ENCODE measurements at regions not wholly inside any gene's neighbourhood (a gene's known extent, or its start where the extent isn't known, plus 50 kb on each side); places are given as distances from the start of the nearest gene placed in this dataset.

DNA sequence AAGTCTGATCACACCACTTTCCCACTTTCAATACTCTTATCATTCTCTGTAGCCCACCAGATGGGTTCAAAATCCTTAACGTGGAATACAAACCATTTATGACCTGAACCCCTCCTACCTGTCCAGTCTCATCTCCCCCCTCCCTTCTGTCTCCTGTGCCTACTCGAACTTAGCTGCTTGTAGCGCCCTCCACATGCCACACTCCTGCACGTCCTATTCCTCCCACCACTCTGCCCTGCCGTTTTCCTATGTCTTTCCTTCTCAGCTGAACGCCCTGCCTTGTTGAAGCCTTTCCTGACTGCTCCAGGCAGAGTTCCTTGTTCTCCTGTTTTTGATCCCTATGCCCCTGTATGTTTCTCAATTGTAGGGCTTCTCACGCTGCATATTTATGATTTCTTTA is 390.1 kb downstream of the HRH4 start:
- H3K9me3 Mint-ChIP-seq = no peaks in the 10 kb centered on the region; a peak in 2 of 5 replicates
- Histone ChIP-seq H4K20me1 (ENCODE audit: control insufficient read depth, insufficient read depth, insufficient read length) (no peaks in the 10 kb centered on the region), H2BK120ac (ENCODE audit: low read depth, low read length, poor library complexity, severe bottlenecking) (no peak overlapping the region), H3K23ac (ENCODE audit: insufficient read length, low read depth, low read length) (no peak overlapping the region), H2AFZ (ENCODE audit: low read length) (no peak overlapping the region), H3K79me2 (ENCODE audit: insufficient read depth, low read length) (no peaks in the 10 kb centered on the region), H3K23me2 (ENCODE audit: insufficient read length, low read depth, low read length, poor library complexity, severe bottlenecking) (no peaks in the 10 kb centered on the region), H2BK5ac (ENCODE audit: insufficient read length, low read length) (no peak overlapping the region), H2BK15ac (ENCODE audit: low read depth, low read length) (no peak overlapping the region), H3K14ac (ENCODE audit: insufficient read depth, low read length) (no peak overlapping the region), H3K18ac (ENCODE audit: insufficient read length, low read depth, low read length) (no peak overlapping the region), H3K9ac (ENCODE audit: extremely low read depth, insufficient read length, low read length) (no peak overlapping the region), H2AK5ac (ENCODE audit: insufficient read length, low read length) (no peak overlapping the region), H3K27me3 (ENCODE audit: insufficient read depth, low read length) (no peaks in the 10 kb centered on the region), H3K79me1 (ENCODE audit: insufficient read depth, low read depth, low read length, poor library complexity, severe bottlenecking) (no peaks in the 10 kb centered on the region), H3T11ph (ENCODE audit: low read length) (no peak overlapping the region), H3K4me2 (ENCODE audit: insufficient read depth, insufficient read length, low read length) (no peak overlapping the region), H3K4me1 (ENCODE audit: insufficient read depth, low read length) (no peaks in the 10 kb centered on the region; the same call in 1 of the 2 replicates), H4K5ac (ENCODE audit: insufficient read length, low read depth, low read length) (no peak overlapping the region), H4K8ac (replicated peaks; ENCODE audit: insufficient read length, low read depth, low read length) (no peak overlapping the region), H3K56ac (ENCODE audit: insufficient read length, low read depth, low read length) (no peak overlapping the region), H4K91ac (ENCODE audit: insufficient read length, low read depth, low read length) (no peak overlapping the region), H2BK12ac (ENCODE audit: insufficient read length, low read depth, low read length) (no peak overlapping the region), H3K27ac (ENCODE audit: insufficient read length, low read depth, low read length) (no peak overlapping the region), H2BK20ac (ENCODE audit: low read depth, low read length, poor library complexity, severe bottlenecking) (no peak overlapping the region), H3K4ac (ENCODE audit: low read depth, low read length) (no peak overlapping the region), H3K9me3 (ENCODE audit: control insufficient read depth, low read depth, low read length) (no peaks in the 10 kb centered on the region)
- H3K4me1 Mint-ChIP-seq = peaks cover 10 to 15% of the 10 kb centered on the region in 2 experiments
- no peak for DNase-seq
- TF ChIP-seq, protein P1, sequence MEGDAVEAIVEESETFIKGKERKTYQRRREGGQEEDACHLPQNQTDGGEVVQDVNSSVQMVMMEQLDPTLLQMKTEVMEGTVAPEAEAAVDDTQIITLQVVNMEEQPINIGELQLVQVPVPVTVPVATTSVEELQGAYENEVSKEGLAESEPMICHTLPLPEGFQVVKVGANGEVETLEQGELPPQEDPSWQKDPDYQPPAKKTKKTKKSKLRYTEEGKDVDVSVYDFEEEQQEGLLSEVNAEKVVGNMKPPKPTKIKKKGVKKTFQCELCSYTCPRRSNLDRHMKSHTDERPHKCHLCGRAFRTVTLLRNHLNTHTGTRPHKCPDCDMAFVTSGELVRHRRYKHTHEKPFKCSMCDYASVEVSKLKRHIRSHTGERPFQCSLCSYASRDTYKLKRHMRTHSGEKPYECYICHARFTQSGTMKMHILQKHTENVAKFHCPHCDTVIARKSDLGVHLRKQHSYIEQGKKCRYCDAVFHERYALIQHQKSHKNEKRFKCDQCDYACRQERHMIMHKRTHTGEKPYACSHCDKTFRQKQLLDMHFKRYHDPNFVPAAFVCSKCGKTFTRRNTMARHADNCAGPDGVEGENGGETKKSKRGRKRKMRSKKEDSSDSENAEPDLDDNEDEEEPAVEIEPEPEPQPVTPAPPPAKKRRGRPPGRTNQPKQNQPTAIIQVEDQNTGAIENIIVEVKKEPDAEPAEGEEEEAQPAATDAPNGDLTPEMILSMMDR (conservative IDR thresholded peaks at IDR 0.05) = peak; percentile 18; the same call in 1 of the 3 replicates
- H3K4me3 Mint-ChIP-seq = no peak overlapping the region
- H3K27ac Mint-ChIP-seq = no peak overlapping the region
- peaks cover 10% of the 10 kb centered on the region for H3K27me3 Mint-ChIP-seq (ENCODE audit: low read depth)
- no peaks in the 10 kb centered on the region for H3K36me3 Mint-ChIP-seq (ENCODE audit: insufficient read depth in 1 of 3, low read depth in 3 of 3)
- WGBS (ENCODE audit: extremely low coverage, insufficient read length, low lambda C conversion rate) = no CpG with 5 or more reads among the region's 7 CpGs
